GM21717 (cell line): ENCODE measurements at regions not wholly inside any gene's neighbourhood (a gene's known extent, or its start where the extent isn't known, plus 50 kb on each side); places are given as distances from the start of the nearest gene placed in this dataset.
"Not testable (repeated sequence)": the region's sequence is repeated elsewhere in the genome, so short reads cannot be mapped to it uniquely, and the experiment has no call there.

Source experiments
- ATAC-seq: cut with Tn5 transposase; IDR thresholded peaks from one replicate; pipeline ENCODE4 v1.9.1; 2021; ENCODE audit warnings: mild to moderate bottlenecking, moderate library complexity; ENCODE audit not compliant: unreplicated experiment

DNA sequence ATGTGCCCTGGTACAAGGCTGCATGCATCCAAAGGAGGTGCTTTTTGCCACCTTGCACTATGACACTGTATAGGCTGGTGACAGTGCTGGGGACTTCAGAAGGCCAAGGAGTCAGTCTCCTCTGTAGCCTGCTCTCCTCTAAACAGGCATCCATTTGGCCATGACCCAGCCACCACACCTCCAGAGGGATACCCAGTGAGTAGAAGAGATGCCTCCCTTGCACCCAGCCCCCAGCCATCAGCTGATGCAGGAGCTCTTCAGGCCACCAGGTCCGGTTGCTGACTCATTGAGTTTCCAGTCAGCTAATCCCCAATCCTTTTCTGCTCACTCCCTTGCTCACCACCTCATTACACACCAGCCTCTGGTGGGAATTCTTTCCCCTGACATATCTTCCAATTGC is 99.8 kb downstream of the PJA1 start:
- no peak for ATAC-seq

DNA sequence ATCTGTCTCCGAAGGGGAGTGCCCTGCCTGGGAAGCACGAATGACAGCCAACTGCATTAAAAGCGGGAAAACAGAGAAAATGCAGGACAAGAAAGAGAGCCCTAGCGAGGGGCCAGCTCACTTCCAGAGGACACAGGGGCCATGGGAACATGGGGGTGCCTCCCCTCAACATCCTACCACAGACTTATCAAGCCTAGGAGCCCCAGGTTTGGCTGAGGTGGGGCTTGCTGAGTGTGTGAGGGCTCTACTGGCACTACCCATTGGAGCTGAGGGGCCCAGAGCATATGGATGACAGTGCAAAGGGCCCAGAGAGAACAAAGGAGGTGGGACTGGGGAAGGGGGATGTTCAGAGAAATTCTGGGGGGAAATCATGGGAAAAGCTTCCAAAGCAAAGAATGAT is 101.8 kb downstream of the PJA1 start:
- no peak for ATAC-seq

DNA sequence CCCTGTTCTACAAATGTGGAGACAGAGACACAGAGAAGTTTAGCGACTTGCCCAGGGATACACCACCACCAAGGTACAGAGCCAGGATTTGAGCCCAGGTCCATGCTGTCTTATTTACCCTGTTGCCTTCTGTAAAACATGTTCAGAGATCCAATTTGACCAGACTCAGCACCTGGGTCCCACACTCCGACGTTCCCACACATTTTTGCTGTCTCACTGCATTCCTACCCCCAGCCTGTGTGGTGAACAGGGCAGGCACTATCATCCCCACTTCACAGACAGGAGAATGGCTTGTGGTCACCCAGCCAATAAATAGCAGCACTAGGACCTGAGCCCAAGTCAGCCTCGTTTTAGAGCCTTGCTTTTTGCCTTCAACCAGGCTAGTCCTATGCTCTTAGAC is 102.8 kb downstream of the PJA1 start:
- ATAC-seq, result no peak

DNA sequence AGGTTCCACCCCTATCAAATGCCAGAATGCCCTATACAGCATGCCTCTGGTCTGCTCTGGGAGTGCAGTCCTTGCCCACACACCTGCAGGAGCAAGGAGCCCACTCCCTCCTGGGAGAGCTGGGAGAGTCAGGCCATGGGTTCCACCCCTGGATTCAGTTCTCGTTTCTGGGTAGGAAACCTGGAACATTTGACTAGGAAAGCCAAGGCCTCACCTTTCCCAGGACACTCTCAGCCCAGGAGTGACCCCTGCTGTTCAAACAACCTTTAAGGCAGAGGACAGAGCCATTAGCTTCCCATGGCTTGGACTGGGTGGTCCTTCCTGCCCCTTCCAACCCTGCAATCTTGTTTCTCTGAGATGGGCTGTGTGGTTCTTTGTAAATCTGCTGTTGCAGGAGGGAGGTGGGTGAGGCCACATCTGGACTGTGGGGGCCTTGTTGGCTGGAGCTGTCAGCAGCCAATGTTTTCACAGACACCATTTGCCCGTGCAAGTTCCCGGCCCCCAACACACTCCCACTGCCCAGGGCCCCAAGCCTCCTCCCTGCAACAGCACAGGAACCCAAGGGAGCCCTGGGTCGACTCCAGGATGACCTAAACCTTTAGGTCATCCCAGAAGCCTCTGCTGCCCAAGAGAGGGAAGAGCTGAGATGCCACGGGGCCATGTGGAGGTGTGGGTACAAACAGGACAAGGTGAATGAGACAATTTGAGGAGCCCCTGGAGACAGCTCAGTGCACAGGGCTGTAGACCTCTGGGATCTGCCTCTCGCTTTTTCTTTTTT is 104.4 kb downstream of the PJA1 start:
- no peak for ATAC-seq

DNA sequence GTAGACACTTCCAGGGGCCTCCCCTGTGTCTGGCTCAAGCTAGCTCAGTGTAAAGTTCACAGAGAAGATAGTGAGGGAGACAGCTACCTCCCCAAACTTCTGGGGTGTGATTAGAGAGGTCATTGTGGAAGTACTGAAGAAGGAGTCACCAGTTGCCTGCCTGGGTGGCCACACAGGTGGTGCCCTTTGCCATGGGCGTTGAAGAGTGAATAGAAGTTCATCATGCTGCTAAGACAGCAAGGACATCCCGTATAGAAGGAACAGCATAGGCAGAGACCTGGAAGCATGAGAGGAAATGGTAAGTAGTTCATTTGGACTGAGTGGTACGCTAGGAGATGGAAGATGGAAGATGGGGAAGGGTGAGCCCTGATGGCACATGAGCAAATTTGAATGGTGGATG is 110.1 kb downstream of the PJA1 start:
- ATAC-seq, result no peak

DNA sequence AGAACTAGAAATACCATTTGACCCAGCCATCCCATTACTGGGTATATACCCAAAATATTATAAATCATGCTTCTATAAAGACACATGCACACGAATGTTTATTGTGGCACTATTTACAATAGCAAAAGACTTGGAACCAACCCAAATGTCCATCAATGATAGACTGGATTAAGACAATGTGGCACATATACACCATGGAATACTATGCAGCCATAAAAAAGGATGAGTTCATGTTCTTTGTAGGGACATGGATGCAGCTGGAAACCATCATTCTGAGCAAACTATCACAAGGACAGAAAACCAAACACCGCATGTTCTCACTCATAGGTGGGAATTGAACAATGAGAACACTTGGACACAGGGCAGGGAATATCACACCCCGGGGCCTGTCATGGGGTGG is 110.8 kb downstream of the PJA1 start:
- ATAC-seq, result not testable (repeated sequence)

DNA sequence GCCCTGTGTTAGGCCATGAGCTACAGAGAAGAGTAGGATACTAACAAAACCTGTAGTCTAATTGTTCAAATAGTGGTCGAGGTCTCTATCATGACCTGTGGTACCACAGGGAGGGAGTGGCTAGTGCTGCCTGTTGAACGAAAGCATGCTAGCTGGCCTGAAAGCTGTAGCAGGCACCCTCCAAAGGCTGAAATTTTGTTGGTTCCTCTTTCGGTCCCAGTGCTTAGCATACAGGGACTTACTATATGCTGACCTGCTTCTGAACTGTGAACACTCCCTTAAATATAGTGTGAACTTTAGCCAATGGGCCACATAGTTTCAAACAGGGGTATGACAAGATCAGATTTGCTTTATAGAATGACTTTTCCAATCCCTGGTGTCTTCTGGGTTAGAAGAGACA is 113.4 kb downstream of the PJA1 start:
- no peak for ATAC-seq

GRCh38 chrX:69050051-69050765 is 115.0 kb downstream of the PJA1 start:
- ATAC-seq, result no peak

GRCh38 chrX:69046996-69047490 is 118.2 kb downstream of the PJA1 start:
- no peak for ATAC-seq

- ATAC-seq, result no peak
Measured at GRCh38 chrX:69045616-69046345, 119.5 kb downstream of the PJA1 start.

GRCh38 chrX:69038816-69039215 is 126.4 kb downstream of the PJA1 start:
- no peak for ATAC-seq

DNA sequence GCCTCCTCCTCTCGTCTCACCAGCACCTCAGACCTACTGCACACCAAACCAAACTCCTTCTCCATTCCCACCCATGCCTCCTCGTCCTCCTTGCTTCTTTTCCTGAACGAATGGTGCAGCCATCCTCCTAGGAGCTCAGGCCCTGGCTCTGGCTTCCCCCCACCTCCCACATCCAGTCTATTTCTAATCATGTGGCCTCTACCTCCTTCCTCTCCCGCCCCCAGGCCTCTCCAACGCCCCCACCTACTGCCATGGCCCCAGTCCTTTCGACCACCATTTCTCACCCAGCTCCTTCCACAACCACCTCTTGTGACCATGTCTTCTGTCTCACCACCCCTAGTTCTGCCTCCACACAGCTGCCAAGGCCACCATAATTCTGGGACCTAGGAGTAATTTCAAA is 127.1 kb downstream of the PJA1 start:
- ATAC-seq, result no peak

DNA sequence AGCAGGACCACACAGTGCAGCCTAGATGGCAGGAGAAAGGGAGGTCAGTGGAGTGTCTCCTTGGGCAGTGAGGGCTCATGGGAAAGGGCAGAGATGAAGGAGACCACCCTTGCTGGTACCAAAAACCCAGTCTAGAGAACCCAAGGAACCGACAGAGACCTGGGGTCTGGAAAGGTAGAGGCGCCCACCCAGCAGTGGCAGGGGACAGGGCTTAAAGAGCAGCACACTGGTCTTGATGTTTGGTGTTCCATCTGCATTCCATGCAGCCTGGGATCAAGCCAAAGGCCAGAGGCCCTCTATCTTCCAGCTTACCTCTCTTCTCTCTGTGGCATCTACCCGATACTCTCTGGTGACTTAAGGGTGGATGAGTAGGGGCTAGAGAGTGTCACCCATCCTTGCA is 127.5 kb downstream of the PJA1 start:
- no peak for ATAC-seq

GRCh38 chrX:69036674-69037573 is 128.3 kb downstream of the PJA1 start:
- ATAC-seq, result no peak

GRCh38 chrX:69034451-69034850 is 130.8 kb downstream of the PJA1 start:
- no peak for ATAC-seq

DNA sequence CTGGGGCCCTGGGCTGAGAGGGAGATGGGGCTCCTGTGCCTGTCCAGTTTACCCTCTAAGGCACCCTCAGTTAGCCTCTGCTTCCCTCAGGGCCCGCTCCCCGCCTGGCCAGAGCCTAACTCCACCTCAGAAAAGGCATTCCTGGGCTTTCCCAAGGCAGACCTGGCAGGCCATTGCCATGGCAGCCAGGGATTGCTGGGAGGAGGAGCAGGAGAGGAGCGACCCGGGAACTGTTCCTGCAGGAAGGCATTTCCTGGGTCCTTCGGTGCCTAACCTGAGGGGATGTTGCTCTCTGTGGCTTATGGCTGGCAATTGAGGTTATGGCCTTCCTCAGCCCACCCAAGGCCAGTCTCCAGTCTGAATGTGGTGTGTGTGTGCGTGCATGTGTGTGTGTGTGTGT is 131.3 kb downstream of the PJA1 start:
- ATAC-seq, result no peak

DNA sequence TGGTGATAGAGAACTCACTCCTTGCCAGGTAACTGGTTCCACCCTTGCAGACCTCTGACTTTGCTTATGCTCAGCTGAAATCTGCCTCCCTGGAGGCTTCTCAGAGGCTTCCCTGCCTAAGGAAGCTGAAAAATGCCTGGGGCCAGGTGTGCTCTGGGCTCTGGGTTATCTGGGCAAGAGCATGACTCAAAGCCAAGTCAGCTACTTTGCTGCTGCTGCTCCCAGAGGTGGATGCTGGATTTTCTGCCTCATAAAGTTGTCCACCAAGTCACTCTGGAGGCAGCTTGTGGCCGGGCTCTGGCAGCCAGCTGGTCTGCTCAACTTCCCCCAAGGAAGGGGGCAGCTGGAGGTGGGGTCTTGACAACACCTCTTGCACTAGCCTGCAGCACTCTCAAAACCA is 132.7 kb downstream of the PJA1 start:
- no peak for ATAC-seq

DNA sequence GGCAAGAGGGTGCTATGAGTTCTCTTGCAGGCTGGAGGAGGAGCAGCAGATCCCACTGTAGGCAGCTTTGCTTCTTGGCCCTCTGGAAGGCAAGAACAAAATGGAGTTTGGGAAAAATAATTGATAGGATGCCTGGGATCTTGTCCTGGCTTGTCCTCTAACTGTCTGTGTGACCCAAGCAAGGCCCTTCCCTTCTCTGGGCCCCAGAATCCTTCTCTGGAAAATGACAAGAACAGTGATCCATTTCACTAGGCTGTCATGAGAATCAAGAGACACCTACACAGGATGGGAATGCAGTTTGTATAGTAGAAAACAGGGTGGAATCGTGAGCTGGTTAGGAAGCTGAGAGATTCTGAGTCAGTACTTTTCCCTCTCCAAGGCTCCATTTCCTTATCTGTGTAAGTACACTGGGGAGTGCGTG is 133.3 kb downstream of the PJA1 start:
- no peak for ATAC-seq

- no peak for ATAC-seq
Measured at GRCh38 chrX:69031181-69031580, 134.1 kb downstream of the PJA1 start.

DNA sequence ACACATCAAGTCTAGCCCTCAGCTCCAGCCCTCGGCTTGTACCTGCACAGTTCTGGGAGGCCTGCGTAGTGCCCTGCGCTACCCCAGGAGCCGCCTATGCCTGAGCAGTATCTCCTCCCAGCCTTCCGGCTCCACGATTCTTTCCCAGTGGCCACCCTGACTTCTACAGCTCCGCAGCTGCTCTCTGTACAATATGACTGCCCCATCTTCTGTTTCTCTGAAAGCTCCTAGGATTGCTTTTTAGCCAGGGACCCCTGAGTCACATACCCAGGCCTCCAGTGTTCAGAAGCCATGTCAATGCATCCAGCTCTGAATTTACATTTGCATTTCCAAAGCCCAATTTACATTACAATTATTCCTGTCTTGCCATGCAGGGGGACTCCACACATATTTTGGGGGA is 135.5 kb downstream of the PJA1 start:
- ATAC-seq, result no peak

DNA sequence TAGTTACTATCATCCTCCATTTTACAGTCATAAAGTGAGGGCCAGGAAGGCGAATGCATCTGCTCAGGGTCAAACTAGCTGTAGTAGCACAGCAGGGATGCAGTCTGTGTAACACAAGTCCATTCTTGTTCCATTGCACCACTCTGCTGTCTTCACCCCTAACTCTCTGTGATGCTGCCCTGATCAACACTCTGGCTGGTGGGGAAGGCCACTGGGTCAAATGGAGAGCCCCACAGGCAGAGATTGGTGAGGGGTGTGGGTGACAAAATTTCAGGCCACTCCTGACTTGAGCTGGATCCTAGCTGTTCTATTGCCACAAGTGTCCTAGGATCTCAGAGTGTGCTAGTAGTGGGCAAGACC is 136.5 kb downstream of the PJA1 start:
- no peak for ATAC-seq
